Gastrocnemius medialis (tissue), 4 donors: ENCODE measurements at regions not wholly inside any gene's neighbourhood (a gene's known extent, or its start where the extent isn't known, plus 50 kb on each side); places are given as distances from the start of the nearest gene placed in this dataset.

Experiments
- ATAC-seq, 2 donors: fragments of 150-250 bp; one replicate each; pipeline ENCODE4 v1.9.1; 2016
- DNase-seq, 2 donors: peaks; one replicate each; pipeline ENCODE4 v3.0.0-alpha.2; 2019
- H3K27ac ChIP-seq, 4 donors: fragments of 200-600 bp; sonication (generic); 1 replicate in 1 of 4; 2 replicates in 3 of 4; pipeline ENCODE4 v1.5.1; 2016 to 2018; ENCODE audit warnings: mild to moderate bottlenecking in 2 of 4, moderate library complexity in 1 of 4
- H3K27me3 ChIP-seq, 3 donors: fragments of 200-600 bp; sonication (generic) in 2 of 3; 1 replicate in 1 of 3; 2 replicates in 2 of 3; pipeline versions ENCODE4 v1.5.1 to v1.6.0; 2016 to 2019; ENCODE audit warnings: mild to moderate bottlenecking in 1 of 3, moderate library complexity in 1 of 3
- H3K36me3 ChIP-seq, 2 donors: fragments of 200-600 bp; sonication (generic) in 1 of 2; one replicate each; pipeline ENCODE4 v1.5.1; 2017 to 2018
- H3K4me1 ChIP-seq, 2 donors: fragments of 200-600 bp; sonication (generic) in 1 of 2; one replicate each; pipeline ENCODE4 v1.5.1; 2016 to 2017; ENCODE audit warnings: mild to moderate bottlenecking in 2 of 2
- H3K4me3 ChIP-seq, 4 donors: fragments of 200-600 bp; sonication (generic) in 3 of 4; 1 replicate in 1 of 4; 2 replicates in 3 of 4; pipeline ENCODE4 v1.5.1; 2016 to 2019; ENCODE audit warnings: mild to moderate bottlenecking in 2 of 4
- H3K9me3 ChIP-seq, 3 donors: fragments of 200-600 bp; sonication (generic) in 2 of 3; 1 replicate in 1 of 3; 2 replicates in 2 of 3; pipeline ENCODE4 v1.5.1; 2016 to 2019
- POLR2A ChIP-seq, 2 donors: fragments of 450-650 bp; IDR thresholded peaks; one replicate each; pipeline ENCODE4 v1.6.1; 2017; ENCODE audit warnings: antibody characterized with exemption in 2 of 2, mild to moderate bottlenecking in 2 of 2, moderate library complexity in 2 of 2
- in situ Hi-C, 4 donors: fragments of 200-750 bp; cut with MboI; loops; one replicate each; pipeline versions ENCODE4 v1.15.0 to v1.8.0; 2017; ENCODE audit warnings: low sequenced_read_pairs in 4 of 4
- intact Hi-C: fragments of 100-400 bp; cut with DNase I; formaldehyde crosslinking; loops from one replicate; pipeline ENCODE4 v1.15.1; 2023; ENCODE audit warnings: low total_unique reads
- TF ChIP-seq, protein P1 (sequence below), 5 experiments: fragments of 450-650 bp in 3 of 5; fragments of 200-600 bp in 2 of 5; sonication (generic) in 2 of 5; IDR thresholded peaks in 4 of 5; conservative IDR thresholded peaks in 1 of 5; 1 replicate in 4 of 5; 2 replicates in 1 of 5; pipeline ENCODE4 v1.5.1; 2016 to 2019; ENCODE audit warnings: antibody characterized with exemption in 5 of 5, mild to moderate bottlenecking in 3 of 5, moderate library complexity in 3 of 5

DNA sequence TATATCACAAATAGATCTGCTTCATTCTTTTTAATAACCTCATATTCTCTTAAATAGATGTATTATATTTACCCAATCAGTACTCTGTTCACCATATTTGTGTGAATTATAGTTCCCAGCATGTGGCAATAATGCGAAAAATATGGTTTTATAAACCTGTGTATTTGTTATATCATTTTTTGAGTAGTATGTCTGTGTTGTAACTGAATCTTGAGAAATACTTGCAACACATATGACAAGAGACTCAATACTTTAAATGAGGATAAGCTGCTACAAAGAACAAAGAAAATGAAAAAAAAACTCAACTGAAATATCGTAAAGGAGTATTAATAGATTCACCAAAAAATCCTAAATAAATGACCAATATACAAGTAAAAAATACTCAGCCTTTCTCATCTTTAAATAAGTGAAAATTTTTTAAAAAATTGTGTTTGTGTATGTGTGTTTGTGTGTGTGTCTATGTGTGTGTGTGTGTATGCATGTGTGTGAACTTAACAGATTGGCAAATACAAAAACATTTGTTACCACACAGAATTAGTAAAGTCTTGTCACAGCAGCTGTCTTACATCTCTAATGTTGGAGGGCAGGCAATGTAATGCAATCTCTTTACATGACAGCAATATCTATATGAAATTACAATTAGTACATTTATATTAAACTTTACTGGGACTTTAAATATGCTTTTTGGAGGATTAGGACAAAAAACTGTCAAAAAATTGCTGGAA is 441.9 kb upstream of the MGAT4C start:
- no peaks in the 10 kb centered on the region for H3K36me3 ChIP-seq
- intact Hi-C loops, result no loop called here
- TF ChIP-seq, protein P1, sequence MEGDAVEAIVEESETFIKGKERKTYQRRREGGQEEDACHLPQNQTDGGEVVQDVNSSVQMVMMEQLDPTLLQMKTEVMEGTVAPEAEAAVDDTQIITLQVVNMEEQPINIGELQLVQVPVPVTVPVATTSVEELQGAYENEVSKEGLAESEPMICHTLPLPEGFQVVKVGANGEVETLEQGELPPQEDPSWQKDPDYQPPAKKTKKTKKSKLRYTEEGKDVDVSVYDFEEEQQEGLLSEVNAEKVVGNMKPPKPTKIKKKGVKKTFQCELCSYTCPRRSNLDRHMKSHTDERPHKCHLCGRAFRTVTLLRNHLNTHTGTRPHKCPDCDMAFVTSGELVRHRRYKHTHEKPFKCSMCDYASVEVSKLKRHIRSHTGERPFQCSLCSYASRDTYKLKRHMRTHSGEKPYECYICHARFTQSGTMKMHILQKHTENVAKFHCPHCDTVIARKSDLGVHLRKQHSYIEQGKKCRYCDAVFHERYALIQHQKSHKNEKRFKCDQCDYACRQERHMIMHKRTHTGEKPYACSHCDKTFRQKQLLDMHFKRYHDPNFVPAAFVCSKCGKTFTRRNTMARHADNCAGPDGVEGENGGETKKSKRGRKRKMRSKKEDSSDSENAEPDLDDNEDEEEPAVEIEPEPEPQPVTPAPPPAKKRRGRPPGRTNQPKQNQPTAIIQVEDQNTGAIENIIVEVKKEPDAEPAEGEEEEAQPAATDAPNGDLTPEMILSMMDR (IDR thresholded peaks at IDR 0.05 in 4 of 5, conservative IDR thresholded peaks at IDR 0.05 in 1 of 5), result no peak
- TF ChIP-seq POLR2A (IDR thresholded peaks at IDR 0.05), result no peak

DNA sequence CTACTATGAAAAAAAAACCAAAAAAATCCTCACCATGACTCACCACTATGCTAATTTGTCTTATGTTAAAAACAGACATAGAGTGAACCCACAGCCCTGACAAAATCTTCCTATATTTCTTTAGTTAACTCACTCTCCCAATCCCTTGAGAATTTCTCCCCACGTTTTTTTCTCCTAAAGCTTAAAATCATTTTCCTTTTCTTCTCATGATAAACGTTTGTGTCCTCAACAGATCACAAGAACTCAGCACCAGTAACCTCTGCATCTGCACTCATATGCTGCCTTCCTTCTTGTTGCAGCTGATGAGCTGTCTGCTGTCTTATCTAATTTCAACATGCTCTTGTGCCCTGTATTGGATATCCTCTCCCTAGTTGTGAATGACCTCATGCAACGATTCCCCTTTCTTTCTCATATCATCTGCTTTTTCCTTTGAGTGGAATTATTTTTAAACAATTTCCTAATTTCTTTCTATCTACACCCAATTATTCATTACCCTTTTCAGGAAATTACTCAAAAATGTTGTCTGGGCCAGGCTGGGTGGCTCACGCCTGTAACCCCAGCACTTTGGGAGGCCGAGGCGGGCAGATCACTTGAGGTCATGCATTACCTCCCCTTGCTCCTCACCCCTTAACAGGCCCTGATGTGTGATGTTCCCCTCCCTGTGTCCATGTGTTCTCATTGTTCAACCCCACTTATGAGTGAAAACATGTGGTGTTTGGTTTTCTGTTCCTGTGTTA is 427.5 kb upstream of the MGAT4C start:
- TF ChIP-seq, protein P1 (IDR thresholded peaks at IDR 0.05 in 4 of 5, conservative IDR thresholded peaks at IDR 0.05 in 1 of 5), result no peak
- TF ChIP-seq POLR2A (IDR thresholded peaks at IDR 0.05), result no peak
- Histone ChIP-seq H3K27me3 (no peaks in the 10 kb centered on the region), H3K4me3 (no peak overlapping the region), H3K36me3 (no peaks in the 10 kb centered on the region), H3K27ac (no peak overlapping the region), H3K4me1 (no peaks in the 10 kb centered on the region), H3K9me3 (no peaks in the 10 kb centered on the region)
- intact Hi-C loops, result no loop called here
- in situ Hi-C loops, result no loop called here
- no peak for ATAC-seq
- no peak for DNase-seq

More for the DNA sequence above, 441.9 kb upstream of the MGAT4C start:
- no peak for ATAC-seq
- Histone ChIP-seq H3K27me3 (no peaks in the 10 kb centered on the region), H3K27ac (no peak overlapping the region), H3K4me1 (no peaks in the 10 kb centered on the region), H3K4me3 (no peak overlapping the region), H3K9me3 (no peaks in the 10 kb centered on the region)
- in situ Hi-C loops, result no loop called here
- no peak for DNase-seq

GRCh38 chr12:86681060-86681459 is 424.9 kb upstream of the MGAT4C start:
- no peaks in the 10 kb centered on the region for H3K27me3 ChIP-seq
- H3K4me3 ChIP-seq, result no peak overlapping the region
- H3K36me3 ChIP-seq, result no peaks in the 10 kb centered on the region
- TF ChIP-seq, protein P1 (IDR thresholded peaks at IDR 0.05 in 4 of 5, conservative IDR thresholded peaks at IDR 0.05 in 1 of 5), result no peak
- no peak for TF ChIP-seq POLR2A (IDR thresholded peaks at IDR 0.05)
- no peaks in the 10 kb centered on the region for H3K9me3 ChIP-seq
- H3K27ac ChIP-seq, result no peak overlapping the region
- DNase-seq (no peak), ATAC-seq (no peak)
- in situ Hi-C loops, result no loop called here
- intact Hi-C loops, result no loop called here
- no peaks in the 10 kb centered on the region for H3K4me1 ChIP-seq

GRCh38 chr12:86675197-86675596 is 419.0 kb upstream of the MGAT4C start:
- intact Hi-C loops, result no loop called here
- ATAC-seq, result no peak

More at GRCh38 chr12:86675197-86675596, 419.0 kb upstream of the MGAT4C start:
- in situ Hi-C loops, result no loop called here
- H3K27ac ChIP-seq, result no peak overlapping the region
- H3K4me1 ChIP-seq, result no peaks in the 10 kb centered on the region
- no peak for DNase-seq
- no peak for TF ChIP-seq POLR2A (IDR thresholded peaks at IDR 0.05)
- TF ChIP-seq, protein P1 (IDR thresholded peaks at IDR 0.05 in 4 of 5, conservative IDR thresholded peaks at IDR 0.05 in 1 of 5), result no peak
- no peaks in the 10 kb centered on the region for H3K36me3 ChIP-seq
- no peak overlapping the region for H3K4me3 ChIP-seq
- H3K9me3 ChIP-seq, result no peaks in the 10 kb centered on the region
- H3K27me3 ChIP-seq, result no peaks in the 10 kb centered on the region
